ENCODE measurements at regions not wholly inside any gene's neighbourhood (a gene's known extent, or its start where the extent isn't known, plus 50 kb on each side); places are given as distances from the start of the nearest gene placed in this dataset.
A peak's percentile ranks its signal among the peaks of the same experiment; 100 is the strongest.

- no peaks in the 10 kb centered on the region for H3K4me1 ChIP-seq (ENCODE audit: control insufficient read depth, insufficient read depth, low read length, poor library complexity, severe bottlenecking)
- no peaks in the 10 kb centered on the region for H3K36me3 ChIP-seq (ENCODE audit: control insufficient read depth, insufficient read depth, low read length)
- no peak for DNase-seq
- H3K27me3 ChIP-seq (replicated peaks; ENCODE audit: control insufficient read depth, insufficient read depth, low read length, poor library complexity, severe bottlenecking), result no peaks in the 10 kb centered on the region
- no peak overlapping the region for H3K27ac ChIP-seq (ENCODE audit: insufficient read depth, low read length, poor library complexity, severe bottlenecking)
- H3K9me3 ChIP-seq (ENCODE audit: control insufficient read depth, low read length), result no peaks in the 10 kb centered on the region
- H3K4me3 ChIP-seq (ENCODE audit: insufficient read depth, low read depth, low read length, poor library complexity, severe bottlenecking), result no peak overlapping the region
Observed at GRCh38 chr12:130016986-130017385, 113.2 kb upstream of the TMEM132D start.

GRCh38 chr12:130017591-130018449 is 114.0 kb upstream of the TMEM132D start:
- Histone ChIP-seq H3K4me3 (ENCODE audit: insufficient read depth, low read depth, low read length, poor library complexity, severe bottlenecking) (no peak overlapping the region), H3K9me3 (ENCODE audit: control insufficient read depth, low read length) (no peaks in the 10 kb centered on the region), H3K36me3 (ENCODE audit: control insufficient read depth, insufficient read depth, low read length) (no peaks in the 10 kb centered on the region), H3K27me3 (replicated peaks; ENCODE audit: control insufficient read depth, insufficient read depth, low read length, poor library complexity, severe bottlenecking) (no peaks in the 10 kb centered on the region), H3K4me1 (ENCODE audit: control insufficient read depth, insufficient read depth, low read length, poor library complexity, severe bottlenecking) (no peaks in the 10 kb centered on the region), H3K27ac (ENCODE audit: insufficient read depth, low read length, poor library complexity, severe bottlenecking) (no peak overlapping the region)
- no peak for DNase-seq

GRCh38 chr12:130018614-130019013 is 114.8 kb upstream of the TMEM132D start:
- Histone ChIP-seq H3K27me3 (replicated peaks; ENCODE audit: control insufficient read depth, insufficient read depth, low read length, poor library complexity, severe bottlenecking) (no peaks in the 10 kb centered on the region), H3K27ac (ENCODE audit: insufficient read depth, low read length, poor library complexity, severe bottlenecking) (no peak overlapping the region), H3K4me3 (ENCODE audit: insufficient read depth, low read depth, low read length, poor library complexity, severe bottlenecking) (no peak overlapping the region), H3K4me1 (ENCODE audit: control insufficient read depth, insufficient read depth, low read length, poor library complexity, severe bottlenecking) (no peaks in the 10 kb centered on the region), H3K36me3 (ENCODE audit: control insufficient read depth, insufficient read depth, low read length) (no peaks in the 10 kb centered on the region), H3K9me3 (ENCODE audit: control insufficient read depth, low read length) (no peaks in the 10 kb centered on the region)
- DNase-seq, result no peak

- no peak for DNase-seq
- no peak overlapping the region for H3K4me3 ChIP-seq (ENCODE audit: insufficient read depth, low read depth, low read length, poor library complexity, severe bottlenecking)
- H3K27me3 ChIP-seq (replicated peaks; ENCODE audit: control insufficient read depth, insufficient read depth, low read length, poor library complexity, severe bottlenecking), result no peaks in the 10 kb centered on the region
- H3K9me3 ChIP-seq (ENCODE audit: control insufficient read depth, low read length), result no peaks in the 10 kb centered on the region
- H3K27ac ChIP-seq (ENCODE audit: insufficient read depth, low read length, poor library complexity, severe bottlenecking), result no peak overlapping the region
- H3K4me1 ChIP-seq (ENCODE audit: control insufficient read depth, insufficient read depth, low read length, poor library complexity, severe bottlenecking), result no peaks in the 10 kb centered on the region
- no peaks in the 10 kb centered on the region for H3K36me3 ChIP-seq (ENCODE audit: control insufficient read depth, insufficient read depth, low read length)
Observed at GRCh38 chr12:130026608-130027176, 122.9 kb upstream of the TMEM132D start.

GRCh38 chr12:130027798-130028197 is 124.0 kb upstream of the TMEM132D start:
- Histone ChIP-seq H3K27me3 (replicated peaks; ENCODE audit: control insufficient read depth, insufficient read depth, low read length, poor library complexity, severe bottlenecking) (no peaks in the 10 kb centered on the region), H3K4me1 (ENCODE audit: control insufficient read depth, insufficient read depth, low read length, poor library complexity, severe bottlenecking) (no peaks in the 10 kb centered on the region), H3K36me3 (ENCODE audit: control insufficient read depth, insufficient read depth, low read length) (no peaks in the 10 kb centered on the region), H3K9me3 (ENCODE audit: control insufficient read depth, low read length) (no peaks in the 10 kb centered on the region), H3K27ac (ENCODE audit: insufficient read depth, low read length, poor library complexity, severe bottlenecking) (no peak overlapping the region), H3K4me3 (ENCODE audit: insufficient read depth, low read depth, low read length, poor library complexity, severe bottlenecking) (no peak overlapping the region)
- DNase-seq, result no peak

GRCh38 chr12:130029151-130029550 is 125.3 kb upstream of the TMEM132D start:
- H3K9me3 ChIP-seq (ENCODE audit: control insufficient read depth, low read length), result no peaks in the 10 kb centered on the region
- no peak overlapping the region for H3K4me3 ChIP-seq (ENCODE audit: insufficient read depth, low read depth, low read length, poor library complexity, severe bottlenecking)
- H3K27me3 ChIP-seq (replicated peaks; ENCODE audit: control insufficient read depth, insufficient read depth, low read length, poor library complexity, severe bottlenecking), result no peaks in the 10 kb centered on the region
- no peaks in the 10 kb centered on the region for H3K36me3 ChIP-seq (ENCODE audit: control insufficient read depth, insufficient read depth, low read length)
- no peak for DNase-seq
- H3K27ac ChIP-seq (ENCODE audit: insufficient read depth, low read length, poor library complexity, severe bottlenecking), result no peak overlapping the region
- H3K4me1 ChIP-seq (ENCODE audit: control insufficient read depth, insufficient read depth, low read length, poor library complexity, severe bottlenecking), result no peaks in the 10 kb centered on the region

GRCh38 chr12:130031041-130031440 is 127.2 kb upstream of the TMEM132D start:
- Histone ChIP-seq H3K27ac (ENCODE audit: insufficient read depth, low read length, poor library complexity, severe bottlenecking) (no peak overlapping the region), H3K9me3 (ENCODE audit: control insufficient read depth, low read length) (no peaks in the 10 kb centered on the region), H3K27me3 (replicated peaks; ENCODE audit: control insufficient read depth, insufficient read depth, low read length, poor library complexity, severe bottlenecking) (no peaks in the 10 kb centered on the region), H3K4me3 (ENCODE audit: insufficient read depth, low read depth, low read length, poor library complexity, severe bottlenecking) (no peak overlapping the region), H3K4me1 (ENCODE audit: control insufficient read depth, insufficient read depth, low read length, poor library complexity, severe bottlenecking) (no peaks in the 10 kb centered on the region), H3K36me3 (ENCODE audit: control insufficient read depth, insufficient read depth, low read length) (no peaks in the 10 kb centered on the region)
- no peak for DNase-seq

- H3K9me3 ChIP-seq (ENCODE audit: control insufficient read depth, low read length), result no peaks in the 10 kb centered on the region
- H3K36me3 ChIP-seq (ENCODE audit: control insufficient read depth, insufficient read depth, low read length), result no peaks in the 10 kb centered on the region
- H3K27me3 ChIP-seq (replicated peaks; ENCODE audit: control insufficient read depth, insufficient read depth, low read length, poor library complexity, severe bottlenecking), result no peaks in the 10 kb centered on the region
- no peak overlapping the region for H3K27ac ChIP-seq (ENCODE audit: insufficient read depth, low read length, poor library complexity, severe bottlenecking)
- peak in 1 of 3 donors; percentile 30 for DNase-seq
- H3K4me3 ChIP-seq (ENCODE audit: insufficient read depth, low read depth, low read length, poor library complexity, severe bottlenecking), result no peak overlapping the region
- H3K4me1 ChIP-seq (ENCODE audit: control insufficient read depth, insufficient read depth, low read length, poor library complexity, severe bottlenecking), result no peaks in the 10 kb centered on the region
Observed at GRCh38 chr12:130031571-130032189, 127.9 kb upstream of the TMEM132D start.

GRCh38 chr12:130041983-130042812 is 120.1 kb upstream of the FZD10 start:
- Histone ChIP-seq H3K9me3 (ENCODE audit: control insufficient read depth, low read length) (no peaks in the 10 kb centered on the region), H3K27me3 (replicated peaks; ENCODE audit: control insufficient read depth, insufficient read depth, low read length, poor library complexity, severe bottlenecking) (no peaks in the 10 kb centered on the region), H3K36me3 (ENCODE audit: control insufficient read depth, insufficient read depth, low read length) (no peaks in the 10 kb centered on the region), H3K4me1 (ENCODE audit: control insufficient read depth, insufficient read depth, low read length, poor library complexity, severe bottlenecking) (no peaks in the 10 kb centered on the region), H3K4me3 (ENCODE audit: insufficient read depth, low read depth, low read length, poor library complexity, severe bottlenecking) (no peak overlapping the region), H3K27ac (ENCODE audit: insufficient read depth, low read length, poor library complexity, severe bottlenecking) (no peak overlapping the region)
- no peak for DNase-seq
